GM21576 (cell line): ENCODE measurements at regions not wholly inside any gene's neighbourhood (a gene's known extent, or its start where the extent isn't known, plus 50 kb on each side); places are given as distances from the start of the nearest gene placed in this dataset.

Source experiments
- ATAC-seq: cut with Tn5 transposase; IDR thresholded peaks from one replicate; pipeline ENCODE4 v1.9.1; 2021; ENCODE audit warnings: mild to moderate bottlenecking, moderate library complexity; ENCODE audit not compliant: unreplicated experiment

- no peak for ATAC-seq
Measured at GRCh38 chr15:94889153-94889552, 657.8 kb downstream of the MCTP2 start.

- no peak for ATAC-seq
Measured at GRCh38 chr15:94893091-94893490, 661.7 kb downstream of the MCTP2 start.

DNA sequence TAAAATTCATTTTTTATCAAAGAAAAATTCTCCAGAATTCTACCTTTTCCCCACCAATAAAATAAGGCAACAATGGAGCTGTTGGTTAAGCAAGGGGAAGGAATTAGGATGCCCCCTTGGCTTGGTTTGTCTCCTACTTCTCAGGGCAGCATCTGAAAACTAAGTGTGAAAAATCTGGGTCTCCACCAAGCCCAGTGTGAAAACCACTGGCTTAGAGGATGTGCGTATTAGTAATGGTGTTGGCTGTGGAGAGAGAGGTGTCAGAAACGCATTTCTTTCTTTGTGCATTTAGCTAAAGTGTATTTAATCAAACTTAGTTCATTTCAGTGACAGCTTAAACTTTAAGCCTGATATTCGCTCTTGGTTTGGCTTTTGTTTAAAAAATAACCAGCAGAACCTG is 662.7 kb downstream of the MCTP2 start:
- ATAC-seq = no peak

- no peak for ATAC-seq
Measured at GRCh38 chr15:94909510-94909909, 678.1 kb downstream of the MCTP2 start.

DNA sequence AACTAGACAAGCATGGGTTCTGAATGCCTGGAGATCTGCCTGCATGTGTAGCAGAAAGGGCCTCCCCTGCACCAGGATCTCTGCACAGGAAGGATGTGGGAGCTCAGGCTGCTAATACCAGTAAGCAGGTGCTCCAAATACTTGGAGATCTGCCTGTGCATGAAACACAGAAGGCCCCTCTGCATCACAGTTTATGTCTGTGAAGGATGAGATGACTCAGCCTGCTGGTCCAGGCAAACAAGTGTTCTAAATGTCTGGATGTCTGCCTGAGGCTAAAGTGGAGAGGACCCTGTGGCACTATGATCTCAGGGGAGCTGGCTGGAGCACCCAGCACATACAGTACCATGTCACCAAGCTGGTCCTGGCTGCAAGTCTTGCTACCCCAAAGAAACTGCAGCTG is 678.8 kb downstream of the MCTP2 start:
- no peak for ATAC-seq

DNA sequence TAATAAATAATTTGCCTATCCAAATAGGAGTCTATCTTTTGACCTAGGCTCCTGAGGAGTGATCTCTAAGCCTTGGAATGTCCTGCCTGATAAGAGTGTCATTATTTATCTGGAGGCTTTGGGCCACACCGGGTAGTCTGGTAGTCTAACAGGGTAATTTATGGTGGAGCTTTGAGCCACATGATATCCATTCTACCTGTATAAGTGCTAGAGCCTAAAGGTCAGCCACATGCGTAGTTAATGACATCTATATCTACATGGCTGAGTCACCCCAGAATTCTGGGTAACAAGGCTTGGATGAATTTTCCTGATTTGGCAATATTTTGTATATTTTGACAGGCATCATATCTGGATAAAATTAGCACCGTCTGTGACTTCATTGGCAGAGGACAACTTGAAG is 681.4 kb downstream of the MCTP2 start:
- no peak for ATAC-seq

DNA sequence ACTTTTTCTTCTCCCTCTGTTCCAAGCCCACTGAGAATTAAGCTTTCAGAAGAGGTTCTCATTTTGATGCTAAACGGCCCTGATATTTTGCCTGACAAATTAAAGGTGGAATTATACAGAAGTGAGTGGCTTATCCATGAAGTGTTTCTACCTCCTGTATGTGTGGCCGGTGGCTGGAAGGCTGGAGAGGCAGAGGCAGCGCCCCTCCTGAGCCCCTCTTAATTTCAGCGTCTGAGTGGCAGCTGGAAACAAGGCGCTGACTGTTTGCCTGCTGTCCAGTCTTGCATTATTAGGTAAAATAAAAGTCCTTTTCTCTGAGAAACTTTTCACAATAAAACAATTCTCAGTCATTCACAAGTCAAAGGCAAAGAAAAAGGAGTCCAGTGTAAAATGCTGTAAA is 685.7 kb downstream of the MCTP2 start:
- no peak for ATAC-seq

DNA sequence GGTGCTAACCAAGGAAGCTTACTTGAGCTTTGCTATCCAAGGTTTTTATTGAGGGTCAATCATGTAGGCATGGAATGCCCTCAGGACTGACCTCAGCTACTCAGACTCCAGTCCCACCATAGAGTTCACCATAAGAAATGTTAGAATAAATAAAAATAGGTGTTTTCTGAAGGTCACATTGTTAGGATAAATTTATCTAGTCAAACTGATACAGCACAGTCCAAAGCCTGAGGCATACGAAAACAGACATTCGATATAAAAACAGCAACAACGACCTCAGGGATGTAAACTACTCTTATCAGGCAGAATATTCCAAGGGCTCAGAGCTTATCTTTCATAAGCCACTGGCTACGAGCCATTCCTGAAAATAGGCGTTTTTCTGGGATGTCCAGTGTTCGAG is 690.6 kb downstream of the MCTP2 start:
- no peak for ATAC-seq

- no peak for ATAC-seq
Measured at GRCh38 chr15:94924057-94924456, 692.7 kb downstream of the MCTP2 start.

DNA sequence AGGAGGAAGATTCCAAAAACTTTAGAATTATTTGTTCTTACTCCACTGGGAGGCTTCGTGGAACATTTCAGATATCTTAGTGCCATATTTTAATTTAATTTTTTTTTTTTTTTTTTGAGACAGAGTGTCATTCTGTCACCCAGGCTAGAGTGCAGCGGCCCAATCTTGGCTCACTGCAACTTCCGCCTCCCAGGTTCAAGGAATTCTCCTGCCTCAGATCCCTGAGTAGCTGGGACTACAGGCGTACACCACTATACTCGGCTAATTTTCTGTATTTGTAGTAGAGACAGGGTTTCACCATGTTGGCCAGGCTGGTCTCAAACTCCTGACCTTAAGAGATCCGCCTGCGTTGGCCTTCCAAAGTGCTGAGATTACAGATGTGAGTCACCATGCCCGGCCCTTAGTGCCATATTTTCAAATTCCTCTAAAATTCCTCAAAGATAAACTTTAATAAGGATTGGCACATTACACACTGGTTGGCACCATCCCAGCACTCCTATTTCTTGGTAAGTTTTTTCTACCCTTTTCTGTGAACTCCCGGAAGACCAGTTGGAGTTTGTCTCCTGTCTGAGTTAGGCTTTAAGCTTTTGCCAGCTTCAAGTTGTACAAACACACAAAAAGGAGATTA is 693.7 kb downstream of the MCTP2 start:
- no peak for ATAC-seq

DNA sequence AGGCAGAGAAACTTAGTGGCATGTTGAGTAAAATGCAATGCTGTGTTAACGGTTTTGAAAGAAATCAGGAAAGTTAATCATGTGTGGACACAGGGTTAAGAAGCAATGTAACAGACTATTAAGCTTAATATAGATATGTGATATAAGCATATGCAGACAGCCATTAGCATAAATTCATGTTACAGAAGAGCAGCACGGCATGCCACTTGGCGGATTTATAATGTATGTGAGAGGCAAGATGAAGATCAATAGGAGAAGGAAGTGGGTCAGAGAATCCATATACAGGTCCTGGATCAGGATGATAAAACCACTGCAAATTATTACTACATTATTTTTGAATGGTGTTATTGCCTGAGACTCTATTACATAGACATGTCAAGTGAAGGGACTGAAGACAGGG is 694.3 kb downstream of the MCTP2 start:
- no peak for ATAC-seq

- ATAC-seq = no peak
Measured at GRCh38 chr15:94927003-94927402, 695.6 kb downstream of the MCTP2 start.

GRCh38 chr15:94929282-94929681 is 697.9 kb downstream of the MCTP2 start:
- no peak for ATAC-seq

GRCh38 chr15:94930441-94930840 is 699.1 kb downstream of the MCTP2 start:
- ATAC-seq = no peak

GRCh38 chr15:94930960-94931359 is 699.6 kb downstream of the MCTP2 start:
- ATAC-seq = no peak

DNA sequence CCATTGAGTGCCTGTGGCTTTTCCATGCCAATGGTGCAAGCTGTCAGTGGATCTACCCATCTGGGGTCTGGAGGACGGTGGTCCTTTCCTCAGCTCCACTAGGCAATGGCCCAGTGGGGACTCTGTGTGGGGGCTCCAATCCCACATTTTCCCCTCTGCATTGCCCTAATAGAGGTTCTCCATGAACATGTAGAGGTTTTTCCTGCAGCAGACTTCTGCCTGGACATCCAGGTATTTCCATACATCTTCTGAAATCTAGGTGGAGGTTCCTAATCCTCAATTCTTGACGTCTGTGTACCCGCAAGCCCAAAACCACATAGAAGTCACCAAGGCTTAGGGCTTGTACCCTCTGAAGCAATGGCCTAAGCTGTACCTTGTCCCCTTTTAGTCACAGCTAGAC is 703.1 kb downstream of the MCTP2 start:
- ATAC-seq = no peak

GRCh38 chr15:94937242-94937641 is 705.9 kb downstream of the MCTP2 start:
- no peak for ATAC-seq

DNA sequence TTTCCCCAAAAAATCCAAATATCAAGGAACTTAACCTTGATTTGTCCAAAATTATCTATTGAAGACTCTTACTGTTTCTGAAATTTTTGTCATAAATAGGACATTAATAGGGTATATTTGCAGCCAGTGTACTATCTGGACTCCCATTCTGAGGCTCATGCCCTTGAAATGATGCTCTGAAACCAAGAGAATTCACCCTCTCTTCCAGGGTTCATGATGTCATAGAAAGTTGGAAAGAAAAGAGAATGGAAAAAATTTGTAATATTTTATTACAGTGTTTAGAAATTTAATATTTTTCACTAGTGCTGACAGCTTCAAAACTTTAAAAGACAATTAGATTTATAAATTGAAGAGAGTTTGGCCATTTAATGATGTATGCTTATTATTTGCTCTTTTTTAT is 712.5 kb downstream of the MCTP2 start:
- no peak for ATAC-seq

GRCh38 chr15:94951538-94951937 is 720.2 kb downstream of the MCTP2 start:
- no peak for ATAC-seq

- no peak for ATAC-seq
Measured at GRCh38 chr15:94963953-94964352, 732.6 kb downstream of the MCTP2 start.

GRCh38 chr15:94965593-94965992 is 734.2 kb downstream of the MCTP2 start:
- ATAC-seq = no peak

- no peak for ATAC-seq
Measured at GRCh38 chr15:94968133-94968532, 736.8 kb downstream of the MCTP2 start.

GRCh38 chr15:94970096-94970495 is 738.7 kb downstream of the MCTP2 start:
- no peak for ATAC-seq
